Activated CD8-positive, alpha-beta memory T cell treated with anti-CD3 and anti-CD28 coated beads, Interleukin-2, amount 50 U/mL, for 48 hours (primary cell): ENCODE measurements at regions not wholly inside any gene's neighbourhood (a gene's known extent, or its start where the extent isn't known, plus 50 kb on each side); places are given as distances from the start of the nearest gene placed in this dataset.

Source experiments
- DNase-seq: peaks from one replicate; pipeline ENCODE4 v3.0.0-alpha.2; 2020

- no peak for DNase-seq
Observed at GRCh38 chr18:47458483-47458882, 207.0 kb upstream of the SKOR2 start.

GRCh38 chr18:47457614-47458013 lies 206.2 kb upstream of the SKOR2 start:
- no peak for DNase-seq

GRCh38 chr18:47453038-47453437 lies 201.6 kb upstream of the SKOR2 start:
- DNase-seq = no peak

- DNase-seq = no peak
Observed at GRCh38 chr18:47448956-47449355, 197.5 kb upstream of the SKOR2 start.

GRCh38 chr18:47441914-47442313 lies 190.5 kb upstream of the SKOR2 start:
- DNase-seq = no peak

GRCh38 chr18:47438001-47438400 lies 186.5 kb upstream of the SKOR2 start:
- no peak for DNase-seq

- DNase-seq = no peak
Observed at GRCh38 chr18:47436871-47437270, 185.4 kb upstream of the SKOR2 start.

- DNase-seq = no peak
Observed at GRCh38 chr18:47434214-47434746, 182.8 kb upstream of the SKOR2 start.

GRCh38 chr18:47427923-47428637 lies 176.6 kb upstream of the SKOR2 start:
- no peak for DNase-seq

- DNase-seq = no peak
Observed at GRCh38 chr18:47427072-47427471, 175.6 kb upstream of the SKOR2 start.

- no peak for DNase-seq
Observed at GRCh38 chr18:47425365-47425764, 173.9 kb upstream of the SKOR2 start.

- DNase-seq = no peak
Observed at GRCh38 chr18:47422524-47422923, 171.1 kb upstream of the SKOR2 start.

GRCh38 chr18:47420130-47420529 lies 168.7 kb upstream of the SKOR2 start:
- no peak for DNase-seq

- DNase-seq = no peak
Observed at GRCh38 chr18:47418746-47419145, 167.3 kb upstream of the SKOR2 start.

GRCh38 chr18:47417807-47418206 lies 166.3 kb upstream of the SKOR2 start:
- no peak for DNase-seq

- DNase-seq = no peak
Observed at GRCh38 chr18:47415881-47416280, 164.4 kb upstream of the SKOR2 start.

- no peak for DNase-seq
Observed at GRCh38 chr18:47413327-47413726, 161.9 kb upstream of the SKOR2 start.

- DNase-seq = no peak
Observed at GRCh38 chr18:47412924-47413323, 161.5 kb upstream of the SKOR2 start.

GRCh38 chr18:47411159-47411558 lies 159.7 kb upstream of the SKOR2 start:
- no peak for DNase-seq

- no peak for DNase-seq
Observed at GRCh38 chr18:47410139-47410538, 158.7 kb upstream of the SKOR2 start.

GRCh38 chr18:47409519-47409918 lies 158.1 kb upstream of the SKOR2 start:
- DNase-seq = no peak

- DNase-seq = no peak
Observed at GRCh38 chr18:47407736-47408135, 156.3 kb upstream of the SKOR2 start.

- no peak for DNase-seq
Observed at GRCh38 chr18:47404845-47405244, 153.4 kb upstream of the SKOR2 start.

GRCh38 chr18:47403949-47404348 lies 152.5 kb upstream of the SKOR2 start:
- DNase-seq = no peak

GRCh38 chr18:47403317-47403716 lies 151.9 kb upstream of the SKOR2 start:
- no peak for DNase-seq
